NT2/D1 (cell line): ENCODE measurements at regions not wholly inside any gene's neighbourhood (a gene's known extent, or its start where the extent isn't known, plus 50 kb on each side); places are given as distances from the start of the nearest gene placed in this dataset.

ENCODE experiments used
- DNase-seq: peaks from one replicate; pipeline ENCODE4 v3.0.0-alpha.2; 2011; ENCODE audit warnings: low read depth, low spot score
- H3K27me3 ChIP-seq: 2 replicates; pipeline ENCODE4 v1.6.0; 2011; ENCODE audit warnings: mild to moderate bottlenecking; ENCODE audit not compliant: insufficient read length, insufficient read depth
- H3K36me3 ChIP-seq: 2 replicates; pipeline ENCODE4 v1.6.1; 2011; ENCODE audit warnings: mild to moderate bottlenecking, low read length, mixed read lengths; ENCODE audit not compliant: insufficient read depth, insufficient read length
- H3K4me1 ChIP-seq: 2 replicates; pipeline ENCODE4 v1.5.1; 2011; ENCODE audit not compliant: insufficient read depth, insufficient read length
- H3K4me3 ChIP-seq: 2 replicates; pipeline ENCODE4 v1.5.1; 2011; ENCODE audit warnings: low read depth; ENCODE audit not compliant: insufficient read length
- H3K9ac ChIP-seq: 2 replicates; pipeline ENCODE4 v1.6.0; 2011; ENCODE audit warnings: low read depth; ENCODE audit not compliant: insufficient read length
- H3K9me3 ChIP-seq: 2 replicates; pipeline ENCODE4 v1.5.1; 2011; ENCODE audit warnings: mild to moderate bottlenecking, low read length; ENCODE audit not compliant: insufficient read depth
- SUZ12 ChIP-seq: IDR thresholded peaks from 2 replicates; pipeline ENCODE4 v1.6.1; 2011; ENCODE audit not compliant: insufficient read length, insufficient read depth; ENCODE audit errors: extremely low read depth
- YY1 ChIP-seq: IDR thresholded peaks from 2 replicates; pipeline ENCODE4 v1.6.1; 2011; ENCODE audit not compliant: insufficient read length, insufficient read depth
- ZNF274 ChIP-seq: IDR thresholded peaks from 2 replicates; pipeline ENCODE4 v1.6.1; 2011; ENCODE audit warnings: mild to moderate bottlenecking, low read depth, low read length

GRCh38 chr14:56989359-56989758 is 179.1 kb upstream of the OTX2 start:
- no peak overlapping the region for H3K9ac ChIP-seq
- no peak for DNase-seq
- no peak for TF ChIP-seq SUZ12
- TF ChIP-seq ZNF274, result no peak
- TF ChIP-seq YY1, result no peak
- H3K4me3 ChIP-seq, result no peak overlapping the region
- no peaks in the 10 kb centered on the region for H3K27me3 ChIP-seq
- no peaks in the 10 kb centered on the region for H3K4me1 ChIP-seq
- H3K36me3 ChIP-seq, result no peaks in the 10 kb centered on the region
- H3K9me3 ChIP-seq, result no peaks in the 10 kb centered on the region

GRCh38 chr14:56979936-56980335 is 169.7 kb upstream of the OTX2 start:
- H3K36me3 ChIP-seq, result no peaks in the 10 kb centered on the region
- no peaks in the 10 kb centered on the region for H3K27me3 ChIP-seq
- H3K4me3 ChIP-seq, result no peak overlapping the region
- no peaks in the 10 kb centered on the region for H3K9me3 ChIP-seq
- H3K4me1 ChIP-seq, result no peaks in the 10 kb centered on the region
- DNase-seq, result no peak
- H3K9ac ChIP-seq, result no peak overlapping the region
- TF ChIP-seq YY1 (no peak), ZNF274 (no peak), SUZ12 (no peak)

GRCh38 chr14:56976211-56976610 is 165.9 kb upstream of the OTX2 start:
- H3K4me3 ChIP-seq, result no peak overlapping the region
- no peaks in the 10 kb centered on the region for H3K36me3 ChIP-seq
- no peak for DNase-seq
- H3K9ac ChIP-seq, result no peak overlapping the region
- no peaks in the 10 kb centered on the region for H3K9me3 ChIP-seq
- TF ChIP-seq SUZ12 (no peak), ZNF274 (no peak), YY1 (no peak)
- no peaks in the 10 kb centered on the region for H3K27me3 ChIP-seq
- H3K4me1 ChIP-seq, result no peaks in the 10 kb centered on the region

- Histone ChIP-seq H3K4me3 (no peak overlapping the region), H3K4me1 (no peaks in the 10 kb centered on the region), H3K9ac (no peak overlapping the region), H3K27me3 (no peaks in the 10 kb centered on the region), H3K36me3 (no peaks in the 10 kb centered on the region), H3K9me3 (no peaks in the 10 kb centered on the region)
- no peak for DNase-seq
- no peak for TF ChIP-seq SUZ12
- no peak for TF ChIP-seq YY1
- TF ChIP-seq ZNF274, result no peak
Observed at GRCh38 chr14:56975521-56975920, 165.2 kb upstream of the OTX2 start.

GRCh38 chr14:56972948-56973347 is 162.7 kb upstream of the OTX2 start:
- DNase-seq, result no peak
- H3K4me1 ChIP-seq, result no peaks in the 10 kb centered on the region
- H3K27me3 ChIP-seq, result no peaks in the 10 kb centered on the region
- no peaks in the 10 kb centered on the region for H3K36me3 ChIP-seq
- peaks cover 8% of the 10 kb centered on the region; the same call in 1 of the 2 replicates for H3K9me3 ChIP-seq
- H3K4me3 ChIP-seq, result no peak overlapping the region
- TF ChIP-seq SUZ12 (no peak), ZNF274 (no peak), YY1 (no peak)
- no peak overlapping the region for H3K9ac ChIP-seq

GRCh38 chr14:56964895-56965294 is 154.6 kb upstream of the OTX2 start:
- DNase-seq, result no peak
- no peak overlapping the region for H3K4me3 ChIP-seq
- H3K9me3 ChIP-seq, result peaks cover 6% of the 10 kb centered on the region; the same call in 1 of the 2 replicates
- no peak for TF ChIP-seq YY1
- TF ChIP-seq SUZ12, result no peak
- TF ChIP-seq ZNF274, result no peak
- H3K27me3 ChIP-seq, result no peaks in the 10 kb centered on the region
- no peaks in the 10 kb centered on the region for H3K36me3 ChIP-seq
- H3K9ac ChIP-seq, result no peak overlapping the region
- H3K4me1 ChIP-seq, result no peaks in the 10 kb centered on the region

- no peak overlapping the region for H3K4me3 ChIP-seq
- H3K4me1 ChIP-seq, result no peaks in the 10 kb centered on the region
- H3K9me3 ChIP-seq, result no peaks in the 10 kb centered on the region
- no peaks in the 10 kb centered on the region for H3K27me3 ChIP-seq
- no peaks in the 10 kb centered on the region for H3K36me3 ChIP-seq
- DNase-seq, result no peak
- TF ChIP-seq YY1 (no peak), ZNF274 (no peak)
- H3K9ac ChIP-seq, result no peak overlapping the region
Observed at GRCh38 chr14:56963381-56963780, 153.1 kb upstream of the OTX2 start.

GRCh38 chr14:56962444-56963080 is 152.3 kb upstream of the OTX2 start:
- no peak overlapping the region for H3K9ac ChIP-seq
- no peak overlapping the region for H3K4me3 ChIP-seq
- TF ChIP-seq SUZ12 (no peak), YY1 (no peak), ZNF274 (no peak)
- no peaks in the 10 kb centered on the region for H3K4me1 ChIP-seq
- H3K9me3 ChIP-seq, result no peaks in the 10 kb centered on the region
- DNase-seq, result no peak
- no peaks in the 10 kb centered on the region for H3K36me3 ChIP-seq
- H3K27me3 ChIP-seq, result no peaks in the 10 kb centered on the region
